KMS-11 (cell line): ENCODE measurements at regions not wholly inside any gene's neighbourhood (a gene's known extent, or its start where the extent isn't known, plus 50 kb on each side); places are given as distances from the start of the nearest gene placed in this dataset.

Experiments
- H2AFZ ChIP-seq: fragments of 200-600 bp; sonication (generic); 2 replicates; pipeline ENCODE4 v1.6.1; 2016; ENCODE audit warnings: antibody characterized with exemption, mixed run types, low read depth
- H3K27ac ChIP-seq: fragments of 200-600 bp; sonication (generic); 2 replicates; pipeline ENCODE4 v1.6.1; 2016; ENCODE audit warnings: mild to moderate bottlenecking, mixed run types
- H3K27me3 ChIP-seq: fragments of 200-600 bp; sonication (generic); 2 replicates; pipeline ENCODE4 v1.6.1; 2017; ENCODE audit warnings: mild to moderate bottlenecking, low read depth, mixed run types, moderate library complexity; ENCODE audit not compliant: insufficient read depth
- H3K36me3 ChIP-seq: fragments of 200-600 bp; sonication (generic); 2 replicates; pipeline ENCODE4 v1.6.1; 2017; ENCODE audit warnings: mild to moderate bottlenecking, mixed run types; ENCODE audit not compliant: insufficient read depth
- H3K4me1 ChIP-seq: fragments of 200-600 bp; sonication (generic); 2 replicates; pipeline ENCODE4 v1.6.1; 2016; ENCODE audit warnings: mild to moderate bottlenecking, low read depth, mixed run types; ENCODE audit not compliant: poor library complexity, severe bottlenecking
- H3K4me2 ChIP-seq: fragments of 200-600 bp; sonication (generic); 2 replicates; pipeline ENCODE4 v1.7.0; 2016; ENCODE audit warnings: mild to moderate bottlenecking, mixed run types
- H3K4me3 ChIP-seq: fragments of 200-600 bp; sonication (generic); IDR thresholded peaks from 2 replicates; pipeline ENCODE4 v1.6.1; 2017; ENCODE audit warnings: low read depth, low read length, mixed read lengths; ENCODE audit not compliant: insufficient read depth
- H3K79me2 ChIP-seq: fragments of 200-600 bp; sonication (generic); 2 replicates; pipeline ENCODE4 v1.6.1; 2016; ENCODE audit warnings: low read depth, mixed run types; ENCODE audit not compliant: insufficient read depth
- H3K9ac ChIP-seq: fragments of 200-600 bp; sonication (generic); 2 replicates; pipeline ENCODE4 v1.6.1; 2016; ENCODE audit warnings: mild to moderate bottlenecking, mixed run types
- H4K20me1 ChIP-seq: fragments of 200-600 bp; sonication (generic); 2 replicates; pipeline ENCODE4 v1.6.1; 2016; ENCODE audit warnings: mild to moderate bottlenecking, mixed run types; ENCODE audit not compliant: insufficient read depth
- TF ChIP-seq, protein P1 (sequence below): fragments of 200-600 bp; sonication (generic); conservative IDR thresholded peaks from 2 replicates; pipeline ENCODE4 v1.6.1; 2017; ENCODE audit warnings: low read depth, mild to moderate bottlenecking, antibody characterized with exemption, low read length, moderate library complexity, mixed read lengths

DNA sequence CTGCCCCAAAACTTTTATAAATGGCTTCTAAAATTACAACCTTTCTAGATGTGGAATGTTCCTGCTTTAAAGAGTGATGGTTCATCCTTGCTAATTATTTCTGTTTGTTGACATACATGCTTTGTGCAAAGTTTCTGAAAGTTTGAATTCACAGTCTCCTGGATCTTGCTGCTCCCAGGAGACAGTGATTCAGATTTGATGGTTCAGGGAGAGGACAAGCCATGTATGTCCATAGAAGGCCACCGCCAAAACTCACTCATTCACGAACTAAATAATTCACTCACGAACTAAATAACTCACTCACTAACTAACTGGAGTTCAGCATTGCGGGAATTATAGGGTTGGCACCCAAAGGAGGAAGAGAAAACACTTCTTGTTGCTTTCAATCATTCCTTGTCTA is 416.5 kb upstream of the ZEB2 start:
- no peak overlapping the region for H3K9ac ChIP-seq
- TF ChIP-seq, protein P1, sequence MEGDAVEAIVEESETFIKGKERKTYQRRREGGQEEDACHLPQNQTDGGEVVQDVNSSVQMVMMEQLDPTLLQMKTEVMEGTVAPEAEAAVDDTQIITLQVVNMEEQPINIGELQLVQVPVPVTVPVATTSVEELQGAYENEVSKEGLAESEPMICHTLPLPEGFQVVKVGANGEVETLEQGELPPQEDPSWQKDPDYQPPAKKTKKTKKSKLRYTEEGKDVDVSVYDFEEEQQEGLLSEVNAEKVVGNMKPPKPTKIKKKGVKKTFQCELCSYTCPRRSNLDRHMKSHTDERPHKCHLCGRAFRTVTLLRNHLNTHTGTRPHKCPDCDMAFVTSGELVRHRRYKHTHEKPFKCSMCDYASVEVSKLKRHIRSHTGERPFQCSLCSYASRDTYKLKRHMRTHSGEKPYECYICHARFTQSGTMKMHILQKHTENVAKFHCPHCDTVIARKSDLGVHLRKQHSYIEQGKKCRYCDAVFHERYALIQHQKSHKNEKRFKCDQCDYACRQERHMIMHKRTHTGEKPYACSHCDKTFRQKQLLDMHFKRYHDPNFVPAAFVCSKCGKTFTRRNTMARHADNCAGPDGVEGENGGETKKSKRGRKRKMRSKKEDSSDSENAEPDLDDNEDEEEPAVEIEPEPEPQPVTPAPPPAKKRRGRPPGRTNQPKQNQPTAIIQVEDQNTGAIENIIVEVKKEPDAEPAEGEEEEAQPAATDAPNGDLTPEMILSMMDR: no peak

DNA sequence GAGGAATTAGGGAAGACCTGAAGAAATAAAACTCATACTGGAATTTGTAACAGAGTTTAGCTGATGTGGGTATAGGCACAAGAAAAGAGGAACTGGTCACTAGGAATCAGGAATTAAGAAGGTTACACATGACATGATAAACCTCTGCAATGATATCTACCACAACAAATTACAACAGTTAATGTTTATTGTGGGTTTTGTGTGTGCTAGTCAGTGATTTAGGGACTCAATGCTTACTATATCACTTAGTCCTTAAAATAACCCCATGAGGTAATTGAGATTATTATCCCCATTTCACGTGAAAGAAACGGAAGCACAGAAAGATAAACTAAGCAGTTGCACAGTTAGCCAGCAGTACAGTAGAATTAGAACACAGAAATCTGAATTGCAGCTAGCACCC is 415.8 kb upstream of the ZEB2 start:
- Histone ChIP-seq H2AFZ (no peak overlapping the region), H3K9ac (no peak overlapping the region), H3K4me1 (no peaks in the 10 kb centered on the region), H3K4me3 (no peak overlapping the region), H3K36me3 (no peaks in the 10 kb centered on the region), H4K20me1 (no peaks in the 10 kb centered on the region), H3K27me3 (no peaks in the 10 kb centered on the region), H3K4me2 (no peak overlapping the region), H3K79me2 (no peaks in the 10 kb centered on the region), H3K27ac (no peak overlapping the region)
- TF ChIP-seq, protein P1: no peak

More for the DNA sequence above, 416.5 kb upstream of the ZEB2 start:
- Histone ChIP-seq H3K4me1 (no peaks in the 10 kb centered on the region), H3K4me2 (no peak overlapping the region), H3K27ac (no peak overlapping the region), H4K20me1 (no peaks in the 10 kb centered on the region), H3K36me3 (no peaks in the 10 kb centered on the region), H2AFZ (no peak overlapping the region), H3K79me2 (no peaks in the 10 kb centered on the region), H3K27me3 (no peaks in the 10 kb centered on the region), H3K4me3 (no peak overlapping the region)

DNA sequence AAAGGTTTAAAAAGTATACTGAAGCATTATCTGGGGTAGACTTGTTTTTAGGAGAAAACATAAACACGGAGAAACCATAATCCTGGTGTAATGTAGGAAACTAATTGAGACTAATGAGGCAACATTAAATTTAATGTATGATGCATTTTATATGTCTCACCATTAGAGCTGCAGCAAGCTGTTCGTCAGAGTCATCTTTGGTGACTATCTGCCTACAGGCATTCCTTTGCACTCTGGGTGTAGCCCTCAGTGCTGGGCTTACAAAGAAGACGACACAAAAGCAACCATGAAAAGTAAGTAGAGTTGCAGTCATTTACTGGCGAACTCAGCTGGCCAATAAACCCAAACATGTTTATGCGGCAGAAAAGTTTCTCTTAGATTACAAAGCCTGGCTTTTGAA is 415.3 kb upstream of the ZEB2 start:
- H3K9ac ChIP-seq: no peak overlapping the region
- no peak overlapping the region for H3K4me3 ChIP-seq
- no peaks in the 10 kb centered on the region for H3K4me1 ChIP-seq
- no peaks in the 10 kb centered on the region for H3K27me3 ChIP-seq
- no peak overlapping the region for H3K4me2 ChIP-seq
- no peaks in the 10 kb centered on the region for H4K20me1 ChIP-seq
- H3K27ac ChIP-seq: no peak overlapping the region
- no peaks in the 10 kb centered on the region for H3K79me2 ChIP-seq
- H2AFZ ChIP-seq: no peak overlapping the region
- H3K36me3 ChIP-seq: no peaks in the 10 kb centered on the region
- TF ChIP-seq, protein P1: no peak

DNA sequence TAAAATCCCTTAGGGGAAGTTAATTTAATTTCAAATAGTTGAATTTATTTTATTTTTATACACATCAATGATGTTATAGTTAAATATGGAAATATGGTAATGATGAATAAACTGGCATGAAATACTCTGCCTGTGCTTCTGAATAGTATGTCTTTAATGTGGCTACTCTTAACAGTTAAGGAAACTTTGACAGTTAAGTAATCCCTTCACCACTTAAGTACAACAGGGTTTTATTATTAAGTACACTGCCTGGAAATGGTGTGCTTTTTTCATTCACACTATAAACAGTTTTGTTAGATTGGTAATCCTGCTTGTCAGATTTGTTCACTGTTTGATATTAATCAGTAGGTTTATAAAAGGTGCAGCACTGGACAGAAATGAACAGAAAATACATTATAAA is 412.0 kb upstream of the ZEB2 start:
- Histone ChIP-seq H3K36me3 (no peaks in the 10 kb centered on the region), H3K9ac (no peak overlapping the region), H3K4me2 (no peak overlapping the region), H2AFZ (no peak overlapping the region), H3K4me3 (no peak overlapping the region), H3K79me2 (no peaks in the 10 kb centered on the region), H3K27me3 (no peaks in the 10 kb centered on the region), H4K20me1 (no peaks in the 10 kb centered on the region), H3K27ac (no peak overlapping the region), H3K4me1 (no peaks in the 10 kb centered on the region)
- TF ChIP-seq, protein P1: no peak
